WTC11 (cell line): ENCODE measurements at regions not wholly inside any gene's neighbourhood (a gene's known extent, or its start where the extent isn't known, plus 50 kb on each side); places are given as distances from the start of the nearest gene placed in this dataset.

Experiments
- CTCF ChIP-seq: fragments of 200-600 bp; IDR thresholded peaks from 2 replicates; pipeline ENCODE4 v1.8.0; 2022; ENCODE audit warnings: antibody characterized with exemption
- MAX ChIP-seq: sonication (generic); formaldehyde crosslinking; IDR thresholded peaks from 2 replicates; pipeline ENCODE4 v1.8.0; 2022; ENCODE audit warnings: mild to moderate bottlenecking, missing genetic modification reagents
- SMAD4 ChIP-seq: sonication (generic); formaldehyde crosslinking; IDR thresholded peaks from 2 replicates; pipeline ENCODE4 v1.8.0; 2022; ENCODE audit warnings: mild to moderate bottlenecking, missing genetic modification reagents

GRCh38 chr15:85977586-85977985 lies 102.1 kb upstream of the AGBL1 start:
- no peak for TF ChIP-seq CTCF
- TF ChIP-seq MAX (CRISPR knock-in tag), result no peak
- TF ChIP-seq SMAD4 (CRISPR knock-in tag), result no peak
